ENCODE measurements at regions not wholly inside any gene's neighbourhood (a gene's known extent, or its start where the extent isn't known, plus 50 kb on each side); places are given as distances from the start of the nearest gene placed in this dataset.
"Not testable (repeated sequence)": the region's sequence is repeated elsewhere in the genome, so short reads cannot be mapped to it uniquely, and the experiment has no call there.

DNA sequence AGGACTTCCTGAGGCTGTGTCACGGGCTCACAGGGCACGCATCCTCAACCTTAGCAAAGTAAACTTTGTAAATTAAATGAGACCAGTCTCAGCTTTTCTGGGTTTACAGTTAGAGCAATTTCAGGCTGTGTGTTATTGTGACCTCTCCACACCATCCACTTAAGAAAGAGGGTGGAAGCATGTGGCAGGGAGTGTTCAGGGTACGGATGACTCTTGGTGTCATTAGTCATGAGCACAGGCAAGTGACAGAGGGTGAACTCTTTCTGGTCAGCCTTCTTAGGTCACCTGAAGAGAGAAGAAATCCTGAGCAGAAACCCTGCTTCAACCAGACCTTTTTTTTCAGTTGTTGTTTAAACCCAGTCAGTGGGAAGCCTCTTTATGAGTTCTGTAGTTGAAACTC lies 207.9 kb downstream of the ICOS start:
- no peak for DNase-seq (ENCODE audit: low spot score)

DNA sequence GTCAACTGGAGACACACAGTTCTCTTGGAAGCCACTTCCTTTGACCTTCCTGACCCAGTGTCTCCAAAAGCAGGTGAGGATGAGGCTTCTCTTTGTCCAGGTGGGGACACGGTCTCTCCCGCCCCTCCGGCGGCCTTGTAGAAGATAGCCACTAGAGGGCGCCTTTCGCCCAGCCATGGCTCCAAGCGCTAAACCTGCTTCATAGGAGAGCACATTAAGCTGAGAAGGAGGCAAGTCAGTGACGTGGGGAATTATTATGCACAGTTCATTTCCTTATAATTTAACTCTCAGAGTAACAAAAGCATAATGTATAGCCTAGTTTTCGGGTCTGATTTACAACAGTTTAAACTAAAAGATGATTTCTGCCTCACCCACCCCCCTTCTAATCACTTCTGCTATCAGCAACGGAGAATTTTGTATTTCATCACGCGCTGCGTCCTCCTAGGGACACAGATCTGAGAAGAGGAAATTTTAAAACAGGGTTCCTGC lies 208.7 kb downstream of the ICOS start:
- peak; percentile 83 for DNase-seq (ENCODE audit: low spot score)

DNA sequence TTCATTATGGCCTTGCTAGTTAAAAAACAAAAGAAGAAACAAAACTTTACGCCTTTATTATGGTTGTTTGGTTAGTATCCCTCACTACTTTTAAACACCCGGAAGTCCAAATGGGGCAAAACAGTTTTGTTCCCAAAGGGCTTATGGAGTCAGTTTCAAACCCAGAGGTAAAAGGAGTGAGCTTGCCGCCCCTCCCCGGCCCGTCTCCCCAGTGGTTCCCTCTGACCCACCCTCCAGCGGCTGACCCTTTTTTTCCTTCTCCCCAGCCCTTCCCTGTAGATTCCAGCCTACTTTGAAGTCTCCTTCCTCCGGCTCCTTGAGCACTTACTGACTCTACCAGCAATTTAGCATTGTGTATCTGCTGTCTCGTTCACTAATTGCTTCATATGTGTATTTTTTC lies 209.2 kb downstream of the ICOS start:
- no peak for DNase-seq (ENCODE audit: low spot score)

DNA sequence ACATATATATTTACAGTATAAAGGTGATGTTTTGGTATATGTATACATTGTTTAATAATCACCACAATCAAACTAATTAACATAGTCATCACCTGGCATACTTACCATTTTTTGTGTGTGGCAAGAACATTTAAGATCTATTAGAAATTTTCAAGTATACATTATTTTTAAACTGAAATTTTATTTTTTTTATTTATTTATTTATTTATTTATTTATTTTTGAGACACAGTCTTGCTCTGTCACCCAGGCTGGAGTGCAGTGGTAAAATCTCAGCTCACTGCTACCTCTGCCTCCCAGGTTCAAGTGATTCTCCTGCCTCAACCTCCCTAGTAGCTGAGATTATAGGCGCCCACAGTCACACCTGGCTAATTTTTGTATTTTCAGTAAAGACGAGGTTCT lies 210.5 kb downstream of the ICOS start:
- DNase-seq (ENCODE audit: low spot score) = not testable (repeated sequence)

DNA sequence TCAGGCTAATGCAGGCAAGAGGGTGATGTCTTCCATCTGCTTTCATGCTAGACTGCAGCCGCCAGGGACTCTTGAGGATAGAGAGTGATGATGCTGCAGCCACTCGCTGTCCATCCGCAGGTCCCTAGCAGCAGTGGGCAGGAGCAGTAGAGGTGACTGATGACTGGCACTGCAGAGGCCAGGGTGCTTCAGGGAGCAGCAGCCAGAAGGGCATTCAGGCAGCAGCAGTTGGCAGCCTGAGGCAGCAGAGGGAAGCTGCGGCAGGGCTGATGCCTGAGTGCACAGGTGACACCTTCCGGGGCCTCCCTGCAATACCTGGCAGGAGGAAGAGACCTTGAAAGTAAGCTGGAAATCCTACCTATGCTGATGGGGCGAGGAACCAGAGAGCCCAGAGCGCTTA lies 214.2 kb downstream of the ICOS start:
- no peak for DNase-seq (ENCODE audit: low spot score)

DNA sequence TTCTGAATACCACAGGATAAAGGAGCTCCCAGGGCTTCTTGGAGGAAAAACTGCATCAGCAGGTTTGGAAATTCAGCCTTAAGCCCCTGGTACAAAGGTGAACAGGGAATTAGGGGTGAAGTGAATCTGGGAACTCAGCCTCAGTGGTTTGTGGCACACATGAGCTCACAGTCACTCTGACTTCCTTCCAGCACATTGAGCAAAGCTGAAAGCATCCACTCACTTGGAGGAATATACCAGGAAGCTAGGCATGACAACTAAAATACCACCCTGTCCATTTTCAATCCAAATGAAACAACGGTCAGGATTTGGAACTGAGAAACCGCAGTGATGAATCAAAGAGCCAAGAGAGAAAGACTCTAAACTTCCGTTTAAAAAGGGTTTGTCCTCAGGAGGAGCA lies 216.1 kb downstream of the ICOS start:
- DNase-seq (ENCODE audit: low spot score) = no peak

DNA sequence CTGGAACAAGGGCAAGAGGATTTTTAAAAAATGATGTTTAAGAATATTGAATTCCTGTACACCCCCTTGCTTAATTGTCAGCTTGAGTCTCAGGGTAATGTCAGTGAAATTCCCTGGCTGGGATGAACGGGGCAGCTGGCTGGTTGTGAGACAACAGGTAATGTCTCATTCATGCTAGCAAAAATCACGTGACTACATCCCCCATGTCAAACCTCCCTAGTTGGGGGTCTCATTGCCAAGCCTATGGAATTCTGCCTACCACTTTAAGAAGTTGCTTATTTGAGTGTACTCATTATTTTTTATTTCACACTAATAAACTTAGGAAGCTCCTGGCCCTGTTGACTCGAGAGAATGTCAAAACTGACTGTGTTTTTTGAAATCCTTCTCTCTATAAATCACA lies 218.3 kb downstream of the ICOS start:
- no peak for DNase-seq (ENCODE audit: low spot score)

DNA sequence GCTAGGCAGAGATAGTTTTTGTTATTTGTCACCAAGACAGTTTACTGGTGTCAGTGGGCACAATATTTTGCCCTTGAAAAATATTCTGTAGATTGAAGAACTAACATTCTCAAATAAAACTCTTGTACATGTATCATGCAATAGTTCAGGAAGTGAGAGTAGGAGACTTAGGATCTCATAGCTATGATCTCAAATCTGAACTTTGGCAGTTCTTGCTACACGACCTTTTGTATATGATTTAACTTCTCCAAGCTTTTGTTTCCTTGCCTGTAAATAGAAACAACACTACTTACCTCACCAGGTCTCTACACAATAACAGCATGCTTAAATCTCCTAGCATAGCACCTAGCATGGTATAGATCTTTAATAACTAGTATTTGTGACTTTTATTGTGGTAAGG lies 219.9 kb downstream of the ICOS start:
- DNase-seq (ENCODE audit: low spot score) = no peak

DNA sequence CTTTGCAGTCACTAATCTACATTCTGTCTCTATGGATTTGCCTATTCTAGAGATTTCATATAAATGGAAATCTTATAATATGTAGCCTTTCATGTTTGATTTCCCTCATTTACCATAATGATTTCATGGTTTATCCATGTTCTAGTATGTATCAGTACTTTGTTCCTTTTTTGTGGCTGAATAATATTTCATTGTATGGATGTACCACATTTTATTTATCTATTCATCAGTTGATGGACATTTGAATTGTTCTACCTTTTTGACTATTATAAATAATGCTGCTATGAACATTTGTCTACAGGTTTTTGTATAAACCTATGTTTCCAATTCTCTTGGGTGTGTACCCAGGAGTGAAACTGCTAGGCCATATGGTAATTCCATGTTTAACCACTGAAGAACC lies 221.1 kb downstream of the ICOS start:
- no peak for DNase-seq (ENCODE audit: low spot score)

DNA sequence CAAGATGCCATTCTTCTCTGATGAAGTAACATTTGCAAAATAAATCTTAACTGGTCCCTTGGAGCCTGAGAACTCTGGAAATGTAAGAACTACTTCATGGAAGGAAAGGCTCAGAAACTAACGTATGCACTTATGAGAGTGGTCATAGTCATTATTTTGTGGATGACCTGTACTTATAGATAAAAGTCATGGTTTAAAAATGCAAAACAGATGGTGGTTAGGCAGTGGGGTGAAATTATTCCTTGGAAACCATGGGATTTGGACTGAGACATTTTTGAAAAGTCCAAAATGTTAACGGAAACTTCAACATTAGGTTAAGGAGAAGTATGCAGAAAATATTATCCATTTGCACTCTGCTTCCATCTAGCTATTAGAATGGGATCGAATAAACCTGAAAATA lies 223.0 kb downstream of the ICOS start:
- no peak for DNase-seq (ENCODE audit: low spot score)

DNA sequence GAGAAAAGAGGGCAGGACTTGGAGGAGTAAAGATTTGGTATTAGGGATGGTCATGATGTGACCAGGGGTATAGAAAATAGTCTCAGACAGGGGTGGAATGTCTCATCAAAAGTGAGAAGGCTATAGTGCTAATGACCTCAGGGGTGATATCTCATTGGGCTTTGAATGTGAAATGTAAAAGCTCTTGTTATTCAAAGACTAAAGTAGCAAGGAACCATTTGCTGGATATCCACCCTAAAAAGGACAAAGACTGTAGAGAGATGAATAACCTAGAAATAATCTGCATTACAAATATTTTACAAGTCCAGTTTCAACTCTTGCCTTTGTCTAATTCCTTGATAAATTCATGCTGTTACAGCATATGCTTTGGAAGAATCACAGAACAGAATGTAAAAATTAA lies 224.4 kb downstream of the ICOS start:
- no peak for DNase-seq (ENCODE audit: low spot score)

DNA sequence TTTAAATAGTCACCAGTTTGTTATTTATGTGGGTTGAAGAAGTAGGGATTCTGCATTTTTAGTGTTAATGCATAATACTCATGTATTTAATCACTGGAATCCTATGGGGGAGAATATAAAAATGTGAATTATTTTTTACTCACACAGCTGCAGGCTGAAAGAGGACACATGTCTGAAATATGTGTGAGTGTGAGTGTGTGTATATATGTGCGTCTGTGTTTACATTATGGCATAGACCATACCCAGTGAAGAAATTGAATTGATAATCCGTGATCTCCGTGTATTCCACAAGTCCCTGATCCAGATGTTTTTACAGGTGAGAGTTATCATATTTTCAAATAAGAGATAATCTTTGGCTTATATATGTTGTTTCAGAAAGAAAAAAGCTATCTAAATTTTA lies 225.3 kb downstream of the ICOS start:
- DNase-seq (ENCODE audit: low spot score) = no peak

DNA sequence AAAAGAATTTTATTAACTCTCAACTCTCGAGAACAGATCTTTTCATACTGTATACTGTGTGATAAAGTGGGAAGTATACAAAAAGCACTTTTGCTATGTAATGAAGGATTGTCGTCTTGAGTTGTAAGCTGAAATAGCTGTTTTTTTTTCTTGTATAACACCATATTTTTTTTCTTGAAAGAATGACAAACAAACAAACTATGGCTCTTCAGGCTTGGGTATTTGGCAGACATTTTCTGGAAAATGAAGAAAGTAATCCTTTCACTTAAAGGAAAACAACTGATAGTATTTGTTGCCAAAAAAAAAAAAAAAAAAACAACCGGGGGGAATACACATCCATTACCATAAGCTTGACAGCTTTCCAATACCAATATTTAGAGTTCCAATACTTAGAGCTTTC lies 230.4 kb downstream of the ICOS start:
- DNase-seq (ENCODE audit: low spot score) = no peak

DNA sequence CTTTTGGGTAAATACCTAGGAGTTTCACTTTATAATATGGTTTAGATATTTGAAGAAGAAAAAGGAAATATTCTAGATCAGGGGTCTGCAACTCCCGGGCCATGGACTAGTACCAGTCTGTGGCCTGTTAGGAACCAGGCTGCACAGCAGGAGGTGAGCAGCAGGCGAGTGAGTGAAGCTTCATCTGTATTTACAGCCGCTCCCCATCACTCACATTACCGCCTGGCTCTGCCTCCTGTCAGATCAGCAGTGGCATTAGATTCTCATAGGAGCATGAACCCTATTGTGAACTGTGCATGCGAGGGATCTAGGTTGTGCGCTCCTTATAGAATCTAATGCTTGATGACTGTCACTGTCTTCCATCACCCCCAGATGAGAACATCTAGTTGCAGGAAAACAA lies 231.1 kb downstream of the ICOS start:
- DNase-seq (ENCODE audit: low spot score) = not testable (repeated sequence)

DNA sequence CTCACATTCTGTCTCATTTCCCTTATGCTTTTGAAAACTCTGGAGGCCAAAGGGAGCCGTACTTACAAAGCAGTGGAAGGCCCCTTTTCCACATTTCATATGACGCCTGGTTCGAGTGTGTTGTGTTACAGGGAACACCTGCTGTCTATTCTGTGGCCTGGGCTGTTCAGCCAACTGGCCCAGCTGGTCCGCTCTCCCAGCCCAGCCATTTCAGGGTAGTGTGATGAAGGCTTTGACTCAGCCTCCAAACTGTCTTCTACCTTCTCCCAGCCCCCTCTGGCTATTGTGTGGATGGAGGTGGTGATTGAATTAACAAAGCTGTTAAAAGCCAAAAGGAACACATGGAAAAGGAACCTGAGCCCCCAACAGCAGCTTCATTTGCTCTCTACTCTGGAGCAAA lies 233.8 kb downstream of the ICOS start:
- DNase-seq (ENCODE audit: low spot score) = no peak

DNA sequence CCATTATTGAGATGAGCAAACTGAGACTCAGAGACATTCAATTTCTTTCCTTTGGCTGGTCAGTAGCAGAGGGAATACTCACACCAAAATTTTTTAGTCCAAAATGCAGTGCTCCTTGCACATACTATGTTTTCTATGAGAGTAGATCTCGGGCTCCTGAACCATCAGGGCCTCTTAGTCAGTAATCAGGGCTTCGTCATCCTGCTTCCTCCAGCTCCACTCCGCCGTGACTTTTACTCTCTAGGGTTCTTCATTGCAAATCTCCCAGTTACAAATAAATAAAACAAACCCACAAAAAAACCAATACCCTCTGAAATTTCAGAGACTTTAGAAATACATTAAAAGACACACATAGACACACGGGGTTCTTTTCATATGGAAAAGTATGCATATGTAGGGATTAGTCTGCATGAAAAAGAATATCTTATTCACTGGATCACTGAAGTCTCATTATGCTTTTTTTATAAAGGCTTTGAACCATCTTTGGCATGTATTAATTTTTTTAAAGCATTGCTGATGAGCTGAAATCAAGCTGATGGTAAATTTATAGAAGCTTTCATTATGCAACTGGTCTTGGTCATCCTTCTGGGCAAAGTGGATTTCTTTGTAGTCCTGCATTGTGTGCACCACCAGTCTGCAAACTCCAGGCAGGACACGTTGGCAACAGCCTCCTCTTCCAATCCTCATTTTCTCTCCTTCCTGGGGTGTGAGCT lies 235.0 kb downstream of the ICOS start:
- DNase-seq (ENCODE audit: low spot score) = no peak

DNA sequence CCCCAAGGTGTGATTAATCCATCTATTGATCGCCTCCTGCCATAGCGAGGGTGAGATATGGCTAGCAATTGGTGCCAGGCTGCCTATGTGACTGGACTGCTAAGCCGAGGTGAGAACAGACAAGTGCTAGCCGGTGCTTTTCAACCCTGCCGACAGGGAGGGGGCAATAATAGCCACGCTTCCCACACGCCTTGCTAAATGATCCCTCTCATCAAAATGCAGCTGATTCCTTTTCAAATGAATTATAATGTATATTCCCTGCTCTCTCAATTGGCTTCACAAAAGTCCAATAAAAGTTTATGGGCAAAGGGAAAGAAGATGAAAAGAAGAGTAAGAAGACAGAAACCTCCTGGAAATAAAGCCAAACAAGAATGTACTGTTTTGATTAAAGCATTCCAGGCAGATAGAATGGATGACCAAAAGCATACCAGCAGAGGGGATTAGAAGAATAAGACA lies 235.6 kb downstream of the ICOS start:
- DNase-seq (ENCODE audit: low spot score) = no peak

DNA sequence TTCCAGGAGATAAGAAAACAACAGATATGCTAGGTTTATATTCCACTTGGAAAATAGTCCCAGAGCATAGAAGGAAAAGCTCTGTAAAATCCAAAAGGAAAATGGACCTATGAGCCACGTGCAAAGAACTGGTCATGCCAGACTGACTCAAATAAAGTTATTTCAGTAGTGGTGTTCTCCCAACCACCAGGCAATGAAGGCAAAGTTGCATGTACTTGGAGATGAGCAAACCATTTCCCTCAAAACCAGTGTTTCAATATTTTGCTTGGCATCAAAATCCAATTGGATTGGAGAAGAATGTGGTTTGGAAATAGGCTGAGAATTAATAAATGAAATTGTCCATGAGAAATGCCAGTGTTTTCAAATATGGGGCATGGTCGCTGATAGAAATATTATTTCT lies 237.5 kb downstream of the ICOS start:
- DNase-seq (ENCODE audit: low spot score) = no peak

DNA sequence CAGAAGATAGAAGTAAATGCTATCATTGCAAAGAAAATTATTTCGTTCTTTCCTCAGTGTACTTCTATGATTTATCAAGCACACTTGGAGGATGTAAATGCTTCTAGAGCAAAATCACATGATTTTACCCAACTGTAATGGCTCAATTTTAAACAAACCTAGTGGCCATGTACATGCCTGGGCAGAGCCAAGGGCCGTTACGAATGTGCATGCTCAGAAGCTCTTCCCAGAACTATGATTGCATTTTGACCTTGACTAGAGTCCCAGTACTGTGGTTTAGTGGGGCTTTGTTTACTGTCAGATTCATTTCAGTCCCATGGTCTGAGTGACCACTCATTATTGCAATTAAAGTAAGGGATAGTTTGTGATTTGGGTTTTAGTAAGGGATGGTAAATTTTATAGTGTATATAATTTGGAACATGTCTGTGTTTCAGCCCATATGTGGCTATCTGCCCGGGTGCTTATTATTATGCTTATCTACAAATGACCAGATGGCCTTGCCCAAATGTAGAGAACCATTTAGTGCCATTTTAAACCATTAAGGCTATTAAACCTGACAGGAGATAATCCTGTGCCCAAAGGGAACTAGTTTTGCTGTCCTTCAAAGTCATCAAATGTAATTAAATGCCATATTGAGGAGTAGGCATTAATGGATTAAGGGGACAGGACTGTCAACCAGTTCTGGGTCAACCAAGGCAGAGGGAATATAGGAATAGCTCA lies 239.1 kb downstream of the ICOS start:
- DNase-seq (ENCODE audit: low spot score) = no peak

DNA sequence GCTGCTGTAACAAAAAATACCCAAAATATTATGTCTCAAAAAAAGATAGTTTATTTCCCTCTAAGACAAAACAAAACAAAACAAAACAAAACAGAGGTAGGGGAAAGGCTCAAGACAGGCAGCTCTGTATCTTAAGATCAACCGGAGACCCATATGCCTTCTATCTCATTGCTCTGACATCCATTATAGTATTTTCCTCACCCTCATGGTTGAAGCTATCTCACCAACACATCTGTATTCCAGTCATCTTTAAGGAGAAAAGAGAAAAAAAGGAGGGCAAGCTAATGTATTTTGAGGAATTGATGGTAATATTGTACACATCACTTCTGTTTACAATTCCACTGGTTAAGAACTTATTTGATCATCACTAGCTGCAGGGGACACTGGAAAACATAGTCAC lies 239.7 kb downstream of the ICOS start:
- DNase-seq (ENCODE audit: low spot score) = no peak

DNA sequence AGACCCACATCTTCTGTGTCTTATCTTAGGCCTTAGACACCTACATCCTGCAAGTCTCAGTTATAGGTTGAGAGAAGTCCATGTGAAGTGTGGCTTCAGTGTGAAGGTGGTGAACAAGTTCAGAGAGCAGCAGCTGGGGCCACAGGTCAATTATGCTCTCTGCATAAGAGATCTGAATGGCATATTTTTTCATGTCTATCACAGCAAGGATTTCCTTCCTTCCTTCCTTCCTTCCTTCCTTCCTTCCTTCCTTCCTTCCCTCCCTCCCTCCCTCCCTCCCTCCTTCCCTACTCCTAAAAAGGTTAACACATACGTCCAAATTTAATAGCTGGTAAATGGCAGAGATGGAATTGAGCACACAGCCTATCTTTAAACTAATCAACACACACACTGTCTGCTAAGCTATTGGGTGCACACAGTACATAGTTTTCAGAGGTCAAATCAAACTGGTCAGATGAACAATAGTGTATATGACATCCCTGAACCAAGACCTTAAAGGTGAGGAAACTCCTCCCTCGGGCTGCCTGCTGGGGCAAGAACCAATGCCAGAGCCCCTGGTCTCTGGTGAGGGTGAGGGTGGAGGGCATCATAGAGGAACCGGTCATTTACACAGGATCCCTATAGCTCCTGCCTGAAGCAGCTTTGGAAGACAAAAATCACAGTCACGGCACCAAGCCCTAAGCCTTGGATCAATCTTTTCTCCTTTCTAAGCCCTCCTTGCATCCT lies 240.9 kb downstream of the ICOS start:
- DNase-seq (ENCODE audit: low spot score) = no peak

DNA sequence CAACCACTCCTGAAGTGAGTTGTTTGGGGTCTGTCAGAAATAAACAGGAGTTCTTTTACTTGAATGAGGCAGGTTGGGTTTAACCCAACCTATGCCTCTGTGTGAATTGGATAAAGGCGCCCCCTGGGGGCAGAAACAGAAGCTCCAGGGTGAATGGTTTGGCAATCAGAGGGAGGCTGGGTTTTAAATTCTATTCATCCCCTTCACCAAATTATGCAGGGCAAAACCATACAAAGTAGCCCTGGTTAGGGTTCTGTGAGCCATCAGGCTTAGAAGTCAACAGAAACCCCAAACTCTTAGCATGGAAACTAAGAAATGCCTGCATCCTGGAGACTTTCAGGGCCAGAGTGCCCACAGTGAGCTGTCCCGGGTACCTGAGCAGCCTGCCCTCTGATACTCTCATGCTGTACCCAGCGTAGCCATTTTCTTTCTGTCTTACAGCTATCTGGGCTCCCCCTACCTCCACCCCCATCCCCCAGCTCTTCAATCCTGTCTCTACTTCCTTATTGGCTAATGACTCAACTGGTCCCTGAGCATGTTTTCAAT lies 241.5 kb downstream of the ICOS start:
- DNase-seq (ENCODE audit: low spot score) = peak; percentile 30

DNA sequence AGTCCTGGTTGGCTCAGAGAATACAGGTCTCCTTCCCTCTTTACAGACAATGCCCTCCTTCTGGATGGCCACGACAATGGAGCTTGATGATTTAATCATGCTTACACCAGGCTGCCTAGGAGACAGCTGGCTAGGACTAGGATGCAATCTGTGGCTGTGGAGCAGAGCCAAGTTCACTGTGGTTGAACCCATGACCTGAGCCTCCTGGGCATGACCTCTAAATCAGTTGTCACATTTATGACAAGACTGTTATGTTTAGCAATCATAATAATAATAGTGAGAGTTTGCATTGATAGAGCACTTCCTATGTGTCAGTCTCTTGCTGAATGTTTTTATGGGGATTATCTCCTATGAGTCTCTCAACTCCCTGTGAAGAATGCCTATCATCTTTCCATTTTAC lies 244.1 kb downstream of the ICOS start:
- DNase-seq (ENCODE audit: low spot score) = peak; percentile 61

Data from D341Med (cell line).